HEK293 (cell line): ENCODE measurements at regions not wholly inside any gene's neighbourhood (a gene's known extent, or its start where the extent isn't known, plus 50 kb on each side); places are given as distances from the start of the nearest gene placed in this dataset.

Experiments
- CTCF ChIA-PET: fragments of 350-600 bp; formaldehyde crosslinking; extraction: SDS; loops from one replicate; lab custom pipeline; 2021; ENCODE audit warnings: antibody characterized with exemption; lab: Yijun Ruan, JAX
- POLR2A ChIA-PET: fragments of 300-600 bp; formaldehyde crosslinking; extraction: SDS; loops from one replicate; lab custom pipeline; 2020; ENCODE audit warnings: antibody characterized with exemption, inconsistent platforms; lab: Yijun Ruan, JAX
- H3K27ac ChIP-seq: fragments of 200-500 bp; sonication (Bioruptor generic); 2 replicates; pipeline ENCODE4 v1.5.1; 2014; ENCODE audit warnings: low read depth, low read length, control low read depth, inconsistent platforms; ENCODE audit errors: extremely low read depth
- H3K36me3 ChIP-seq, 2 experiments: fragments of 200-500 bp in 1 of 2; sonication (Bioruptor generic) in 1 of 2; 1 replicate in 1 of 2; 2 replicates in 1 of 2; pipeline ENCODE4 v1.5.1; 2014 to 2017; ENCODE audit warnings: inconsistent platforms in 2 of 2, low read length in 2 of 2; ENCODE audit not compliant: control insufficient read depth in 2 of 2, insufficient read depth in 1 of 2
- H3K4me1 ChIP-seq: fragments of 200-500 bp; sonication (Bioruptor generic); 2 replicates; pipeline ENCODE4 v1.5.1; 2014; ENCODE audit warnings: mild to moderate bottlenecking, low read length, inconsistent platforms; ENCODE audit not compliant: control insufficient read depth, insufficient read depth
- H3K4me3 ChIP-seq: 2 replicates; pipeline ENCODE4 v1.5.1; 2011; ENCODE audit warnings: low read depth, mild to moderate bottlenecking, control low read depth, low read length, moderate library complexity
- H3K9me3 ChIP-seq: fragments of 200-500 bp; sonication (Bioruptor generic); 2 replicates; pipeline ENCODE4 v1.5.1; 2014; ENCODE audit warnings: low read depth, low read length, inconsistent platforms; ENCODE audit not compliant: control insufficient read depth, insufficient read depth
- INSM2 ChIP-seq: fragments of 450-650 bp; formaldehyde crosslinking; IDR thresholded peaks from 2 replicates; pipeline ENCODE4 v1.5.1; 2016; ENCODE audit warnings: missing biosample characterization, missing genetic modification characterization
- PRDM10 ChIP-seq: fragments of 450-650 bp; formaldehyde crosslinking; IDR thresholded peaks from 2 replicates; pipeline ENCODE4 v1.5.1; 2016; ENCODE audit warnings: missing biosample characterization, missing genetic modification characterization
- REPIN1 ChIP-seq: fragments of 450-650 bp; formaldehyde crosslinking; IDR thresholded peaks from 2 replicates; pipeline ENCODE4 v1.5.1; 2017; ENCODE audit warnings: missing biosample characterization, missing genetic modification characterization, low read depth
- SCRT2 ChIP-seq: fragments of 450-650 bp; formaldehyde crosslinking; IDR thresholded peaks from 2 replicates; pipeline ENCODE4 v1.5.1; 2016; ENCODE audit warnings: missing biosample characterization, missing genetic modification characterization
- ZBTB26 ChIP-seq: fragments of 450-650 bp; formaldehyde crosslinking; optimal IDR thresholded peaks from 2 replicates; pipeline ENCODE3; 2016; ENCODE audit warnings: missing biosample characterization, mild to moderate bottlenecking, missing genetic modification characterization
- ZNF140 ChIP-seq: fragments of 450-650 bp; formaldehyde crosslinking; IDR thresholded peaks from 2 replicates; pipeline ENCODE4 v1.5.1; 2016; ENCODE audit warnings: missing biosample characterization, missing genetic modification characterization
- ZNF37A ChIP-seq: fragments of 450-650 bp; IDR thresholded peaks from 2 replicates; pipeline ENCODE4 v1.5.1; 2018; ENCODE audit warnings: missing biosample characterization, missing genetic modification characterization
- ZNF555 ChIP-seq: fragments of 450-650 bp; formaldehyde crosslinking; conservative IDR thresholded peaks from 2 replicates; pipeline ENCODE4 v1.5.1; 2017; ENCODE audit warnings: missing biosample characterization, mild to moderate bottlenecking, missing genetic modification characterization, inconsistent platforms
- ZNF560 ChIP-seq: fragments of 450-650 bp; formaldehyde crosslinking; IDR thresholded peaks from 2 replicates; pipeline ENCODE4 v1.5.1; 2017; ENCODE audit warnings: missing biosample characterization, missing genetic modification characterization, borderline replicate concordance
- ZNF660 ChIP-seq: fragments of 450-650 bp; IDR thresholded peaks from 2 replicates; pipeline ENCODE4 v1.5.1; 2018; ENCODE audit warnings: missing biosample characterization, mild to moderate bottlenecking, missing genetic modification characterization
- ZNF707 ChIP-seq: fragments of 450-650 bp; formaldehyde crosslinking; IDR thresholded peaks from 2 replicates; pipeline ENCODE4 v1.5.1; 2016; ENCODE audit warnings: missing biosample characterization, missing genetic modification characterization
- ZNF777 ChIP-seq: fragments of 450-650 bp; formaldehyde crosslinking; IDR thresholded peaks from 2 replicates; pipeline ENCODE4 v1.5.1; 2017; ENCODE audit warnings: missing biosample characterization, missing genetic modification characterization, borderline replicate concordance
- TF ChIP-seq, protein P1 (sequence below): fragments of 450-650 bp; formaldehyde crosslinking; IDR thresholded peaks from 2 replicates; pipeline ENCODE4 v1.5.1; 2017; ENCODE audit warnings: missing biosample characterization, mild to moderate bottlenecking, missing genetic modification characterization, moderate library complexity

DNA sequence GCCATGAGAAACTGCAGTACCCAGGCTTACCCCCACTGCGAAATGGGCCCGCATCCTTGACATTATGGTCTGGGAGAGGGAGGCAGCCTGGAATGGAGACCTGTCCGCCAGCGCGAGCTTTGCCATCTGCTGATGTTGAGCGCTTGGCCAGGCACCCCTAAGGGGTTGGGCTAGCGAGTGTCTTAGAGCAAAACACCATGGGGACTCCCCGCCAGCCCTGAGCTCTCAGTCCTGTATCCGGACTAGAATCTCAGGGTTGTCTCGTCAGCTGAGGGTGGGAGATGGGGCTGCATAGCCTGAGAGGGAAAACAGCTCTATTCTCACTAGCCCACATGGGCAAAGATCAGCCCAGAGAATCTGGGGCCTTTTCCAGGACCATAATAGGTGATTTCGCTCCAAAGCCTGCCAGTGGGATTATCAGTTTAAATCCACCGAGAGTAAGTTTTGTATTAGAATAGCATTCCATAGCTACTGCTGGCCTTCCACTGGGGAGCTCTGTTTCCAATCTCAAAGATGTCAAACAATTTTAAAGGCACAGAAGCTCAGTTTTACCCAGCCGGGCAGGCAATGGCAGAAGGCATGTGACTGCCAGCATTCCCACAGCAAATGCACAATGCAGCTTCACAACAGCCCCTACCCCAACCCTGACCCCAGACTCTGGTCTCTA lies 167.5 kb upstream of the TPM1 start:
- no peaks in the 10 kb centered on the region for H3K36me3 ChIP-seq
- CTCF ChIA-PET = interaction anchor here (0.6 to 0.9 kb wide), 2 partner anchors 20 to 679 kb away, joined by 3 read pairs; no protein-coding TSS in a partner anchor
- H3K4me1 ChIP-seq = no peaks in the 10 kb centered on the region
- POLR2A ChIA-PET = no interaction called here
- TF ChIP-seq ZNF660 (tag by site-specific recombination) (no peak), INSM2 (no peak), ZNF555 (tag by site-specific recombination) (no peak), ZNF37A (tag by site-specific recombination) (no peak), ZNF707 (no peak), PRDM10 (no peak)
- no peaks in the 10 kb centered on the region for H3K9me3 ChIP-seq
- H3K4me3 ChIP-seq = no peak overlapping the region
- H3K27ac ChIP-seq = no peak overlapping the region

DNA sequence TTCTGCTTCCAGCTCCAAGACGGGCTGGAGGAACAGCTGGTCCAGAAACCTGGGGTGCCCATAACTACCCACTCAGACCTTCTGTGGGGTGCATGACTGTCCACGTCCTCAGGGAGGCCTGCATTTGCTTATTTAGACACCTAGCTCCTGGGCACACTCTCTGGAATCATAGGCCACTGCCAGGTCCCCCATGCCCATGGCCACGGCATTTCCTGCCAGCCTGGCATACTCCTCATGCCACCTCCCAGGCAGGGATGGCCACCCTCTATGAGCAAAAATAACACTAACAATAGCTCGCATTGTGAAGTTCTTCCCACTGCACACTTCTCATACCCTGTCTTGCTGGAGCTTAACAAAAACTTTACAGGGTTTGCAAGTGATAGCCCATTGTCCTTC lies 166.9 kb upstream of the TPM1 start:
- ChIA-PET CTCF (interaction anchor here (0.9 kb wide), 1 partner anchor 20 kb away, joined by 3 read pairs; no protein-coding TSS in a partner anchor), POLR2A (interaction anchor here (0.6 kb wide), 1 partner anchor 20 kb away, joined by 3 read pairs; no protein-coding TSS in a partner anchor)
- Histone ChIP-seq H3K4me1 (no peaks in the 10 kb centered on the region), H3K9me3 (no peaks in the 10 kb centered on the region), H3K36me3 (no peaks in the 10 kb centered on the region), H3K27ac (no peak overlapping the region), H3K4me3 (no peak overlapping the region)
- TF ChIP-seq REPIN1 (tag by site-specific recombination) = no peak
- no peak for TF ChIP-seq ZBTB26 (tag by site-specific recombination)
- no peak for TF ChIP-seq ZNF777 (tag by site-specific recombination)
- TF ChIP-seq SCRT2 (tag by site-specific recombination) = no peak
- no peak for TF ChIP-seq ZNF560 (tag by site-specific recombination)
- TF ChIP-seq, protein P1, sequence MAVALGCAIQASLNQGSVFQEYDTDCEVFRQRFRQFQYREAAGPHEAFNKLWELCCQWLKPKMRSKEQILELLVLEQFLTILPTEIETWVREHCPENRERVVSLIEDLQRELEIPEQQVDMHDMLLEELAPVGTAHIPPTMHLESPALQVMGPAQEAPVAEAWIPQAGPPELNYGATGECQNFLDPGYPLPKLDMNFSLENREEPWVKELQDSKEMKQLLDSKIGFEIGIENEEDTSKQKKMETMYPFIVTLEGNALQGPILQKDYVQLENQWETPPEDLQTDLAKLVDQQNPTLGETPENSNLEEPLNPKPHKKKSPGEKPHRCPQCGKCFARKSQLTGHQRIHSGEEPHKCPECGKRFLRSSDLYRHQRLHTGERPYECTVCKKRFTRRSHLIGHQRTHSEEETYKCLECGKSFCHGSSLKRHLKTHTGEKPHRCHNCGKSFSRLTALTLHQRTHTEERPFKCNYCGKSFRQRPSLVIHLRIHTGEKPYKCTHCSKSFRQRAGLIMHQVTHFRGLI (tag by site-specific recombination) = no peak
- TF ChIP-seq ZNF140 (tag by site-specific recombination) = no peak
